ENCODE measurements at regions not wholly inside any gene's neighbourhood (a gene's known extent, or its start where the extent isn't known, plus 50 kb on each side); places are given as distances from the start of the nearest gene placed in this dataset.
"Not testable (repeated sequence)": the region's sequence is repeated elsewhere in the genome, so short reads cannot be mapped to it uniquely, and the experiment has no call there.

DNA sequence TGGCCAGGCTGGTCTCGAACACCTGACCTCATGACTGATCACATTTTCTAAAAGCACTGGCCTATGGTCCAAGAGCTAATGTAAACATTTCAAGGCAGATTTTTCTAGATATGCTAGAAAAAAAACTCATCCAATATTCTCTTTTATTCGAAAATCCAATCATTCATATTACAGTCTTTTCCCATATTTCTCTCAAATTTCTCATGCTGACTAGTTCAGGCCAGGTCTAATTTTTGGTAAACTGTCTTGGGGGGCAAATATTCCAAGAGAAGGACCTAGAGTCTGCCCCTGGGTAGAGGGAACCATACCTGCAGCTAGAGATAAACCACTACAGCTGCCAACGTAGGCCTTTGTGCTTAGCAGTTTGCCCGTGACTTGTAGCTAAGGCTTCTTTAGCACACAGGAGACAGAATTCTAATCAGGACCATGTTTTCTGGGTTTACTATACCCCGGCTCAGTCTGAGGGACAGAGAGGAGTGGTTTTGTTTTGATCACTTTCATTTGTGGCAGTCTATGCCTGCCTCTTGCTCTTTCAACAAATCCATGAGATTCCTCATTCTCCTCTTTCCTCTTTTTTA is 71.8 kb upstream of the CITED2 start:
- DNase-seq: no peak

DNA sequence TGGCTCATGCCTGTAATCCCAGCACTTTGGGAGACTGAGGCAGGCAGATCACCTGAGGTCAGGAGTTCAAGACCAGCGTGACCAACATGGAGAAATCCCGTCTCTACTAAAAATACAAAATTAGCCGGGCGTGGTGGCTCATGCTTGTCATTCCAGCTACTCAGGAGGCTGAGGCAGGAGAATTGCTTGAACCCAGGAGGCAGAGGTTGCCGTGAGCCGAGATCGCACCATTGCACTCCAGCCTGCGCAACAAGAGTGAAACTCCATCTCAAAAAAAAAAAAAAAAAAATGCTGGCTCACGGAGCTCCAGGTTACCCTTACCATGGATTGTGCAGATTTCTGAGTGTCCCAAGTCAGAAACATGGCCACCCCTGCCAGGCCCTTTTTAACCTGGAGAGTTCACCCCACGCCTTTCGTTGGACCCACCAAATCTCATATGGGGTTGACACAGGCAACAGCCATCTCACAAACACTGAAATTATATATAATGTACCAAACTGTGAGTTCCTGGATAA is 69.9 kb upstream of the CITED2 start:
- DNase-seq: not testable (repeated sequence)

DNA sequence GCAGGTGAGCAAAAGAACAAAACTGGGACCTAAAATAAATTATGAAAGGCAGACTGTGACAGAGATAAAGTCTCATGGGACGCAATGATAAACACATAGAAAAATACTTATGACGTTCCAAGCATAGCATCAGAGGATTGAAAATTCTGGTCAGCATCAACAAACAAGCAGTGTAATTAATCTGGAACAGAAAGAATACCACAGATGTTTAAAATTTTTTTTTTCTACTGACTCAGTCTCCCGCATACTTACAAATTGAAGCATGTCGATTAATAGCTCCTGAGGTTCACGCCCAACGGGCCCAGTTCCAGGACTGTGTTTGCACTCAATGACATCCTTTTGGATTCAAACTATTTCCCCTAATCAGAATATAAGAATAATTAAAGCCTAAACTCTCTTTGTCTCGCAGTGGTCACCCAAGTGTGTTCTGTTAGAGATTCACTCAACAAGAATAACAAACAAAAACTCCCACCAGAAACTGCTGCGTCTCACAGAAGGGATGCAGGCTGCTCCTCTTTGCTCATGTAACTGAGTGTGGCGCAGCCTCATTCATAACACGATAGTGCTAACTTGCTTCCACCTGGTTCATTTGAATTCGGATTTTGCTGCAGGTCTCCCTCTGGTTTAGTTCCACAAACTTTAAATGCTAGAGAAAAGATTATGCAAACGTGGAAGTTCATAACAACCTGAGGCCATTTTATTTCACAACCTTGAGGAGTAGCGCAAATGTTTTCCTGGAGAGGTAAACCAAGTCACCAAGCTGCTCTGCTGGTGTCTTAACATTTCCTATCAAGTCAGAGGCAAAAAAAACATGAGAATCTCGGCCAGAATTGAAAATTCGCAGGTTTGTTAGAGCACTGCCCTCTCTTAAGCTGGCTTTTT is 69.0 kb upstream of the CITED2 start:
- no peak for DNase-seq

DNA sequence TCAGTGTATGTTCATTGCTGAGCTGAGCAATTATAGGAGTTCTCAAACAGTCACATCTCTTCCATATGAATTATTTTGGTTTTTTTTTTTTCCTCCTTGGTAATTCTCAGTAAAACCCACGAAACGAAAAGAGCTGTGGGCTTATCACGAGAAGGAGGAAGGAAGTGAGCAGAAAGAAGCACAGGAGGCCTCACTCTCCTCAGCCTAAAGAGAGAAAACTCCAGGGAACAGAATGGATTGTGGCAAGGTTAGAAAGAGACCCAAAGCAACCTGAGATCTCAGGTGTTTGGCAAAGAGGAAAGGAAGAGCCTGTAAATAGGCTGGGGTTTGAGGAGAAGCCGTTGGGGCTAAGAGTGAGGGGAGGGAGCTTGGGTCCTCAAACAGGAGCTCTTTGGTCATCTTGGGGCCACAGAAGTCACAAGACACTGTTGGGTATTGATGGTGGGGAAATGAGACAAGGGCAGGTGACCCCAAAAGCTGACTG is 67.8 kb upstream of the CITED2 start:
- no peak for DNase-seq

DNA sequence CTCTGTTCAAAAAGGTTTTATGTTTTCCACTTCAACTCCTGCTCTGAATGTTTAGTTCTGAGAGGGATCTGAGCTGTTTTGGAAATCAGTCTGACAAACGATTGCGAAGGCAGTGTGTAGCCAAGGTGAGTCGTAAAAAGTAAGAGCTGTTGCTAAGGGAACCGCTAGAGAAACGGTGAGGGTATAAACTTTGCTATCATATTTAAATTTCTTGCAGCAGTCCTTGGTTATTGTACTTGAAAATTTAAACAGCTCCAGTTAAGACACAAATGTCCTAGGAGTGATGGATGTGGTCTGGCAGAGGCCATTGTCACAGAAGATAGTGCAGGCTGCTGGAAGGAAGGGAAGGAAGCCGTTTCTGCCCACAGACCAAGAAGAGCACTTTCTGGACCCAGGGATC is 64.9 kb upstream of the CITED2 start:
- DNase-seq: no peak

DNA sequence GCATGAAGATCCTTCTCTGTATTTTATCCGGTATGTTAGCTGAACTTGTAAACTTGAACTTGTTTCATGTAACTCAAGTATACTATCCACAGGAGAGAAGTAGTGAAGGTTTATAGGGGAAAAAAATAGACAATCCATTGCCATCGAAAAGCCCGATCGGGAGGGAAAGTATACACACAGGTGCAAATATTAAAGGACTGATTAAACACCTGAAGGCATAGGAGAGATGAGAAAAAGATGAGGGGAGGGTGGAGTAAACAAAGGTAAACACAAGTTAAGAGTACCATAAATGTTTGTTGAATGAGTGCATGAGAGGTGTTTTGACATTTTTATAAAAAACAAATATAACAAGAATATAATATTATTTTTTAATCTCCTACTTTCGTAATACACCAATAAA is 64.3 kb upstream of the CITED2 start:
- DNase-seq: no peak

DNA sequence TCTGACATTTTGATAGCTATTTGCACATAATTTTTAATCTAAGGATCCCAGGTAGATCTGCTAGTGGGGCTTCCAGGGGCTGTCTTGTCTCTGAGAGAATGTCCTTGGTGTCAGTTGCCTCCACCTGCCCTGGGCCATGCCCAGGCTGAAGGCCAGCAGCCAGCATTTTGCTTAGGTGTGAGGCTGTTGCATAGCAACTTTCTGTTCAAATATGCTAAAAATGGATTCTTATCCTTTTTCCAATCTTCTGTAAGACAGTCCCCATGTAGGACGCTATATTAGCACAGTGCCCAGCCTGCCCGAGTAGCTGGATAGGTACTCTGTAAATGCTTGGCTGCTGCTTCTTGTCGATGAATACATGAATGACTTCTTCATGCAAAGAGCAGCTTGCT is 62.5 kb upstream of the CITED2 start:
- no peak for DNase-seq

DNA sequence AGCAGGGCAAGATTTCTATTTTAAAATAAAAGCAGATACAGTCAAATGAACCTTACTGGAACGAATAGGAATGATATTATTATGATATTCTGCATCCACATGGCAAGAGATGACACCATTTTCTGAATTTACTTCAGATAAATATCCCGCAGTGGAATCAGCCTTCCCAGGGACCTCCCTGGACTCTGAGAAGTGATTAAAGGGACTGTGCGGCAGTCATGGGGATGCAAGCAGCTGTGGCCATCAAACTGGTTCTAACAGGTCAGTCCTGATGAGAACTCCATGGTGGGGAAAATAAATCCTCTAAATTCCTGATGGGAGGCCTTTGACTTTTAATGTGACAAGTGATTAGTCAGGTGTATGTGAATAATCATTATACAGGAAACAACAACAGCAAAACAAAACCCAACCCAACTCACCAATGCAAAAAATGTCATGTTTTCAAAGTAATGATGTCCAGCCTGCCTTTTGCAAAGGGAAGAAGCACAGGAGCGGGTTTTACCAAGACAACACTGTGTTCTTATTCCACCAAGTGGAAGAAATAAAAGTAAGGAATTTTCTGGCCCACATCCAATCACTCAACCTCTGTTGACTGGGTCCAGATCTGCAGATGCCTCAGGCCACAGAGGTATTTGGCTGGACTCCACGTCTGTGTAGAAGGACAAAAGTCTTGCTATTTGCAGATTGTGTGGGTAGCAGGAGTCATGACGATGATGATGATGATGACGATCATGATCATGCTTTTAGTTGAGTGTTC is 61.9 kb upstream of the CITED2 start:
- no peak for DNase-seq

DNA sequence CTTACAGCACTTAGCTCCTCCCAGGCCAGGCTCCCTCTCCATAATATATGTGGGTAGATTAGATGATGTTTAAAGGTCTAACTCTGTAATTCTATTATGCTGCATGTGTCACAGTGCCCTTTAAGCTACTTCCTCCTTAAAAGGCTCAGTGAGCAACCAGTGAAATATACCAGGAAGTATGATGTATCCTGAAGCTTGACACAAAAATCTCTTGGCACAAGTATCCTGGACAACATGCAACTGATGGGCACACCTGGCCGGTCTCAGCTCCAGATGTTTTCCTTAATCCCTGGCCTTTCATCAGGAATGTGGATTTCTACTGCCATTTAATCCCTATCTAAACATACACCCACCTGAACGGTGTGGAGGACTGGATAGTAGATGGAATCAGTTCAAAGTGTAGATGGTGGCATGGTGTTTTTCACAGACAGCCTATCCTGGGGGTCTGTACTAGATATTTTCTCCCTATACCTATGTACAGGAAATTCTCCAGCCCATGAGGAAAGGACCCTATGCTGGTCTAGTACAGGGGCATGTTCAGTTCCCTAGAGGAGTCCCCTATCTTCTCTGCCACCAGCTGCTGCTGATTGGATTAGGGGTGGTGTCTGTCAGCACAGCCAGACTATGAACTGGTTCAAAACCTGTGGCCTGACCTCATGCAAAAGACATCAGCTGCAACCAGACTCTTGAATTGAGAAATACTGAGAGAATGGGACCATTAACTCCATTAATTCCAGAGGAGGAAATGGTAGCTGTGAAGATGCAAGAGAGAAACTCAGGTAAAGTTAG is 59.4 kb upstream of the CITED2 start:
- no peak for DNase-seq

DNA sequence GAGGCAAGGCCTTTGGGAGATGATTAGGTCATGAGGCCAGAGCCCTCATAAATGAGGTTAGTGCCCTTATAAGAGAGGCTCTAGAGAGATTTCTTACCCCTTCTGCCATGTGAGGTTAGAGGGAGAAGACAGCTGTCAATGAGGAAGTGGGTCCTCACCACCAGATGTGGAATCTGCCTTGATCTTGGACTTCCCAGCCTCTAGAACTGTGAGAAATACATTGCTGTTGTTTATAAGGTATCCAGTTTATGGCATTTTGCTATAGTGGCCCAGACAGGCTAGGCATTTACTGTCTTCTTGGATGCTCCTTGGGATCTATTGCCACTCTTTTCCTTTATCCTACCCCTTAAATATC is 57.1 kb upstream of the CITED2 start:
- DNase-seq: no peak

DNA sequence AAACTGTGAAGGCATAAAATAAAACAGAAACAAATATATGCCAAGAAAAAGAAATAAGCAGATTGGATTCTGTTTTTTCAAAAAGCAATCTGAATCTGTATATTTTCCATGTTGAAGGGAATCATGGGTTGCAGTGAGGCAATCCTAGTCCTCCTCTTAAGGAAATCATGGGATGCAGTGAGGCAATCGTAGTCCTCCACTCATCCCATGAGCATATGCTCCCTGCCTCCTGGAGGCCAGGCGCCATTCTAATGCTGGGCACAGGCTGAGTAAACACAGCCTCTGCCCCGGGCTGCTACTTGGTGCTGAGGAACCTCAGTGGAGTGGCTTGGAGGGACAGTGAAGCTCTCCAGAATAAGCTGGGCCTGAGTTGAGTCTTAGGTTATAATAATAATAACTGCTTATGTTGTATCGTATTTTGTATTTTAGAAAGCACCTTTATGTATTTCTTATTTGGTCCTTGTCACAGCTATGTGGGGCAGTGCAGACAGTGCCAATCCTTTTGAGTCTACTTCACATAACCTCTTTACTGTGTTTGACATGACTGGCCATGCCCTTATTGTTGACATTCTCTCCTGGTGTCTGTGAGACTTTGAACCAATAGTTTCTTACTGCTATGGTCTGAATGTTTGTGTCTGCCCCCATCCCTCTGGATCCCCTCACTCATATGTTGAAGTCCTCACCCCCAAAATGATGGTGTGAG is 56.6 kb upstream of the CITED2 start:
- no peak for DNase-seq

DNA sequence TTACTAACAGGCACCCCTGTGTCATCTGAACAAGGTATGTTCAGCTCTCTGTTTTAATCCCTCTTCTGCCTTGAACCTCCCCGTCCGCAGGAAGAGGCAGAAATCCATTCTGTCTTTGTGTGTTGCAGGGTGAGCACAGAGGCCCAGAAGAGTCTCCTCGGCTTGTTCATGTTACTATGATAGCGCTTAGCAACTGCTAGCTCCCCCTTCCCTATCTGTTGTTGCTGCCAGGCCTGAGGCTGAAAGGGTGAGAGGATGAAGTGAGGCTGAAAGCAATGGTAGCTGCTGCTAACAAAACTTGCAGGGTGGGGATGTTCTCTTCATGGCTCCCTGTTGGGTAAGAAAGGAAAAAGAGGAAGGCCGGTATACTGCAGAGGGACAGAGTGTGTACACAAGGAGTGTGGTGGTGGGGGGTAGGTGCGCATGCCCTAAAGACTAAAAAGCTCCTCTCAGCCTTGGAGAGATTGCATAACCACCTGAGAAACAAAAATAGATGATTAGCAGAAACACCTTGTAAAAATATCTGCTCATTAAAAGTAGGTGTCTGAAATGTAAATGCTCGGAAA is 55.2 kb upstream of the CITED2 start:
- peak in 1 of 2 donors; percentile 9 for DNase-seq

DNA sequence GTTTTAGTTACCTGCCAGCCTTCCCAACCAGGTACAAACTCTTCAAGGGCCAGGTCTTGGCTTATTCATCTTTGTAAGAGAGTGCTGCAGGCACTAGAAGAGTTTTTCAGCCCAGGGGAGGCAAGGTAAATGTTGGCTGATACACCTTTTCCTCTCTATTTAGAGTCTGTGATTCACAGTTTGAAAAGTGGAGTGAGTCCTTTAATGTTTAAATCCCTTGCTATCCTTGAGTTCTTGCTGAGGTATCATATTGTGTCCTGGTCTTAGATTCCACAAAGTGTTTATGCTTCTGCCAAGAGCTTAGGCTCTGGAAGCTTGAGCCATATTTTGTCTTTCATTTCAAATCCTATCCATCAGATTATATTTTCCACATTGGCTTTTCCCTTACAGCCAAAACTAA is 52.8 kb upstream of the CITED2 start:
- DNase-seq: no peak

DNA sequence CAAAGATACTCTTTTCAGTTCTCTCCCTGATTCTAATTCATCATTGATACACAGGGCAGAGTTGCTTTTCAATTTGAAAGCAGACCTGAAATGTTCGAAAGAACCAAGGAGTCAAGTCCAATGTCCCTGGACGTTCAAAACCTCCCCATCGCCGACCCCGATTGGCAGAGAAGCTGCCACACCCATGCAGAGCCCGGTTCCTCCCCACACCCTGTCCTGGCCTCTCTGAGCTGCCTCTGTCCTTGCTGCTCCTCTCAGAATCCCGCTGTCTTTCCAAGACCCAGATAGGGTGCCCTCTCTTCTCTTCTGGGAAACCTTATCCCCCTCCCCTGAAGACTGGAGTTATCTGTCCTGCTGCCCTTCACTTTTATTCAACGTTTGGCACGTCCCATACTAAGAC is 52.3 kb upstream of the CITED2 start:
- no peak for DNase-seq

DNA sequence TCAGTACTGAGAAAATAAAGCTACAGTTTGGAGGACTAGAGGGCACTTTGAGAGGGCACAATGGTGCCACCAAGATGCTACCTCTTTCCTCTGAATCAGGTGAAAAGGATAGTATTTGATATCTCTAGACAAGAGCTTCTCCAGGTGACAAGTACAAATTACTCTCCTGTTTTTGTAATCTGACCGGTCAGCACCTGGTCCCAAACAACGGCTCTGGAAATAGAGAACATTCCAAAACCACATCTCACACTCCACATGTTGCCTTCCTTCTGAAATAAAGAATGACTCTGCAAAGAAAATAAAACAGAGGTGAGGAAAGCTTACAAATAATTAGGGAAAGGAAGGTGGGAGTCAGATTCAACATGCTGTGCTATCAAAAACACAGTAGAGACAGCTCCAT is 51.3 kb upstream of the CITED2 start:
- DNase-seq: no peak

DNA sequence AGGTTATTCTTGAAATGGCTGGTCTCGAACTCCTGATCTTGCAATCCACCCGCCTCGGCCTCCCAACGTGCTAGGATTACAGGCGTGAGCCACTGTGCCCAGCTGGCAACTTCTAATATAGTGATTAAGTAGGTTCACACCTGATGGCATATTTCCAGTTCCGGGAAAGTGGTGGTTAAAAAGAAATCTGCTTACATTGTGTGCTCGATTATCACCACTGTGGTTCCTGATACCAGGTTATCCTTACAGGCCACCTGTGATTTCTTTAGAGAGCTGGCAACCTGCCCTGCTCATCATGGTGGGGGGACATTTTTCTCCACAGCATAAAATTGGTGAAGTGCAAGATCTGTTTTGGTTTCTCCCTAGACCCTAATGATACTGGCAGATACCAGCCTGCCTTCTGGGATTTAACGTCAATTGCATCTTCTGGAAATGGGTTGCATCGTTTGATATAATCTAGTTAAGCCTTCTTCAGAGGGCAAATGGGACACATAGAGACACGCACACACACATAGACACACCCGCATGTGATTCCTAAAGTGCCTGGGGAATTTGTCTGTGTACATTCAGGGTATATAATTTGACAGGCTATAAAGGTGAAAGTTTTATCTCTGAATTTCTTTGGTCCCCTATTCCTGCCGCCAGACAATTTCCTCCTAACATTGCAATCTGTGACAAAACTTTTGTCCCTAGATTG is 49.7 kb upstream of the CITED2 start:
- no peak for DNase-seq
